Neural cell (in vitro differentiated cells): ENCODE measurements at regions not wholly inside any gene's neighbourhood (a gene's known extent, or its start where the extent isn't known, plus 50 kb on each side); places are given as distances from the start of the nearest gene placed in this dataset.
A peak's percentile ranks its signal among the peaks of the same experiment; 100 is the strongest.

Experiments
- H2AFZ ChIP-seq: fragments of 200-600, 300-800 bp; sonication (generic), shearing (Covaris generic); 2 replicates; pipeline ENCODE4 v1.6.0; 2014; ENCODE audit warnings: low read depth, mild to moderate bottlenecking, antibody characterized with exemption, low read length, moderate library complexity
- H3F3A ChIP-seq: fragments of 200-600 bp; shearing (Covaris generic); 2 replicates; pipeline ENCODE4 v1.6.1; 2016; ENCODE audit warnings: mild to moderate bottlenecking, moderate library complexity, mixed read lengths, antibody characterized with exemption, low read length; ENCODE audit not compliant: insufficient read depth, poor library complexity, severe bottlenecking
- H3K27ac ChIP-seq: fragments of 200-600, 300-800 bp; sonication (generic), shearing (Covaris generic); 2 replicates; pipeline ENCODE4 v1.5.1; 2014; ENCODE audit warnings: mild to moderate bottlenecking, low read length, moderate library complexity
- H3K27me3 ChIP-seq: fragments of 300-800, 200-600 bp; sonication (generic), shearing (Covaris generic); 2 replicates; pipeline ENCODE4 v1.6.0; 2014; ENCODE audit warnings: mild to moderate bottlenecking, low read depth, low read length, moderate library complexity; ENCODE audit not compliant: insufficient read depth
- H3K36me3 ChIP-seq: fragments of 300-800, 200-600 bp; sonication (generic), shearing (Covaris generic); 2 replicates; pipeline ENCODE4 v1.5.1; 2014; ENCODE audit warnings: mild to moderate bottlenecking, antibody characterized with exemption, low read length, moderate library complexity; ENCODE audit not compliant: insufficient read depth
- H3K4me2 ChIP-seq: fragments of 300-800, 200-600 bp; sonication (generic), shearing (Covaris generic); 2 replicates; pipeline ENCODE4 v1.6.0; 2014; ENCODE audit warnings: mild to moderate bottlenecking, low read length
- H3K4me3 ChIP-seq: fragments of 300-800, 200-600 bp; sonication (generic), shearing (Covaris generic); 2 replicates; pipeline ENCODE4 v1.5.1; 2014; ENCODE audit warnings: mild to moderate bottlenecking, low read length, moderate library complexity
- H3K79me2 ChIP-seq: fragments of 200-600 bp; shearing (Covaris generic); replicated peaks from 2 replicates; pipeline ENCODE4 v1.6.0; 2014; ENCODE audit warnings: mild to moderate bottlenecking, low read length, moderate library complexity; ENCODE audit not compliant: insufficient read depth
- H3K9ac ChIP-seq: fragments of 300-800, 200-600 bp; sonication (generic), shearing (Covaris generic); 2 replicates; pipeline ENCODE4 v1.6.1; 2016; ENCODE audit warnings: mild to moderate bottlenecking, low read length, mixed read lengths
- H3K9me2 ChIP-seq: fragments of 200-600 bp; shearing (Covaris generic); 2 replicates; pipeline ENCODE4 v1.6.1; 2016; ENCODE audit warnings: mild to moderate bottlenecking, low read length, mixed read lengths; ENCODE audit not compliant: insufficient read depth
- H3K9me3 ChIP-seq: fragments of 200-600, 300-800 bp; sonication (generic), shearing (Covaris generic); 2 replicates; pipeline ENCODE4 v1.6.1; 2016; ENCODE audit warnings: mild to moderate bottlenecking, mixed run types, low read length, moderate library complexity, mixed read lengths
- H4K20me1 ChIP-seq: fragments of 200-600 bp; shearing (Covaris generic); 2 replicates; pipeline ENCODE4 v1.6.1; 2016; ENCODE audit warnings: mild to moderate bottlenecking, mixed run types; ENCODE audit not compliant: insufficient read depth
- EP300 ChIP-seq: fragments of 450-650 bp; conservative IDR thresholded peaks from 2 replicates; pipeline ENCODE4 v1.6.1; 2014; ENCODE audit warnings: antibody characterized with exemption, mild to moderate bottlenecking, moderate library complexity; ENCODE audit not compliant: poor library complexity, severe bottlenecking
- EZH2 ChIP-seq: fragments of 200-600, 300-800 bp; shearing (Covaris generic), sonication (generic); IDR thresholded peaks from 2 replicates; pipeline ENCODE4 v1.6.1; 2014; ENCODE audit warnings: antibody characterized with exemption, low read length, borderline replicate concordance, mild to moderate bottlenecking; ENCODE audit not compliant: insufficient read depth, poor library complexity, severe bottlenecking
- MXI1 ChIP-seq: fragments of 450-650 bp; conservative IDR thresholded peaks from 2 replicates; pipeline ENCODE4 v1.6.1; 2014; ENCODE audit warnings: antibody characterized with exemption, mild to moderate bottlenecking; ENCODE audit not compliant: poor library complexity, severe bottlenecking
- POLR2AphosphoS5 ChIP-seq: IDR thresholded peaks from 2 replicates; pipeline ENCODE4 v1.6.1; 2012
- RAD21 ChIP-seq: fragments of 450-650 bp; conservative IDR thresholded peaks from 2 replicates; pipeline ENCODE4 v1.6.1; 2014; ENCODE audit warnings: antibody characterized with exemption, mild to moderate bottlenecking, moderate library complexity
- REST ChIP-seq: IDR thresholded peaks from 2 replicates; pipeline ENCODE4 v1.6.1; 2012; ENCODE audit warnings: borderline replicate concordance
- SMC3 ChIP-seq: fragments of 450-650 bp; conservative IDR thresholded peaks from 2 replicates; pipeline ENCODE4 v1.6.1; 2014; ENCODE audit warnings: antibody characterized with exemption, mild to moderate bottlenecking, moderate library complexity; ENCODE audit not compliant: poor library complexity
- TAF1 ChIP-seq: IDR thresholded peaks from 2 replicates; pipeline ENCODE4 v1.6.1; 2012; ENCODE audit warnings: low read depth
- TF ChIP-seq, protein P1 (sequence below): fragments of 450-650 bp; IDR thresholded peaks from 2 replicates; pipeline ENCODE4 v1.5.1; 2014; ENCODE audit warnings: antibody characterized with exemption, mild to moderate bottlenecking, moderate library complexity; ENCODE audit not compliant: poor library complexity, severe bottlenecking

- no peaks in the 10 kb centered on the region for H3K9me2 ChIP-seq
- no peaks in the 10 kb centered on the region for H3F3A ChIP-seq
- H4K20me1 ChIP-seq = no peaks in the 10 kb centered on the region
- no peak overlapping the region for H3K4me2 ChIP-seq
- H3K79me2 ChIP-seq = no peaks in the 10 kb centered on the region
- H3K4me3 ChIP-seq = no peak overlapping the region
- no peak for TF ChIP-seq SMC3
- TF ChIP-seq POLR2AphosphoS5 = no peak
- no peak for TF ChIP-seq TAF1
- no peak for TF ChIP-seq REST
- TF ChIP-seq EZH2 = no peak
- no peak for TF ChIP-seq RAD21
- TF ChIP-seq, protein P1, sequence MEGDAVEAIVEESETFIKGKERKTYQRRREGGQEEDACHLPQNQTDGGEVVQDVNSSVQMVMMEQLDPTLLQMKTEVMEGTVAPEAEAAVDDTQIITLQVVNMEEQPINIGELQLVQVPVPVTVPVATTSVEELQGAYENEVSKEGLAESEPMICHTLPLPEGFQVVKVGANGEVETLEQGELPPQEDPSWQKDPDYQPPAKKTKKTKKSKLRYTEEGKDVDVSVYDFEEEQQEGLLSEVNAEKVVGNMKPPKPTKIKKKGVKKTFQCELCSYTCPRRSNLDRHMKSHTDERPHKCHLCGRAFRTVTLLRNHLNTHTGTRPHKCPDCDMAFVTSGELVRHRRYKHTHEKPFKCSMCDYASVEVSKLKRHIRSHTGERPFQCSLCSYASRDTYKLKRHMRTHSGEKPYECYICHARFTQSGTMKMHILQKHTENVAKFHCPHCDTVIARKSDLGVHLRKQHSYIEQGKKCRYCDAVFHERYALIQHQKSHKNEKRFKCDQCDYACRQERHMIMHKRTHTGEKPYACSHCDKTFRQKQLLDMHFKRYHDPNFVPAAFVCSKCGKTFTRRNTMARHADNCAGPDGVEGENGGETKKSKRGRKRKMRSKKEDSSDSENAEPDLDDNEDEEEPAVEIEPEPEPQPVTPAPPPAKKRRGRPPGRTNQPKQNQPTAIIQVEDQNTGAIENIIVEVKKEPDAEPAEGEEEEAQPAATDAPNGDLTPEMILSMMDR = no peak
- TF ChIP-seq EP300 = no peak
- TF ChIP-seq MXI1 = no peak
- no peak overlapping the region for H3K9ac ChIP-seq
- no peak overlapping the region for H2AFZ ChIP-seq
- H3K9me3 ChIP-seq = no peaks in the 10 kb centered on the region
- H3K27me3 ChIP-seq = no peaks in the 10 kb centered on the region
- no peak overlapping the region for H3K27ac ChIP-seq
- H3K36me3 ChIP-seq = no peaks in the 10 kb centered on the region
These were observed 812.9 kb downstream of the VGLL3 start for GRCh38 chr3:86178095-86178494.

DNA sequence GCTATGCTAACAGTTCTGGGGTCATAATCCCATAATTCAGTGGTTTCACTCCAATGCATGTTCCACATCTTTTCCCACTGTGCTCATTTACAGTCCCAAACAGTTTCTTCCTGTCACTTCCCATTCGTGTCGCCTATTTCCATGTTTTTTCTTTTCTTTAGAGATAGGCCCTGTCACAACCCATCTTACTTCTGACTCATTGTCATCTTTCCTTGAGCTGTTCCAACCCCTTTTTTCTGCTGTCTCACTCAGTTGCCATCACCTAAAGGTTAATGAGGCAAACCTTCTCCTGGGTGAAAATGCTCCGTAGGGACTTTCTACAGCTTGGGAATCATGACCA lies 814.5 kb downstream of the VGLL3 start:
- no peaks in the 10 kb centered on the region for H3F3A ChIP-seq
- H3K27me3 ChIP-seq = no peaks in the 10 kb centered on the region
- no peak overlapping the region for H3K27ac ChIP-seq
- H3K9me2 ChIP-seq = no peaks in the 10 kb centered on the region
- no peak overlapping the region for H3K4me3 ChIP-seq
- H4K20me1 ChIP-seq = no peaks in the 10 kb centered on the region
- no peaks in the 10 kb centered on the region for H3K79me2 ChIP-seq
- H3K9ac ChIP-seq = no peak overlapping the region
- no peak overlapping the region for H3K4me2 ChIP-seq
- H3K36me3 ChIP-seq = no peaks in the 10 kb centered on the region
- H3K9me3 ChIP-seq = no peaks in the 10 kb centered on the region
- no peak overlapping the region for H2AFZ ChIP-seq
- TF ChIP-seq EP300 (peak; percentile 38), REST (peak; percentile 59)
- TF ChIP-seq, protein P1 = no peak
